ENCODE measurements at regions not wholly inside any gene's neighbourhood (a gene's known extent, or its start where the extent isn't known, plus 50 kb on each side); places are given as distances from the start of the nearest gene placed in this dataset.

GRCh38 chr4:126264839-126265238 lies 950.1 kb downstream of the FAT4 start:
- TF ChIP-seq CTCF (IDR thresholded peaks at IDR 0.05) (no peak), POLR2A (IDR thresholded peaks at IDR 0.05) (no peak)
